Stimulated activated effector memory CD8-positive, alpha-beta T cell treated with anti-CD3 and anti-CD28 coated beads, Interleukin-12 subunit alpha, Interleukin-12 subunit beta, amount 100 ng/mL, for 72 hours (primary cell): ENCODE measurements at regions not wholly inside any gene's neighbourhood (a gene's known extent, or its start where the extent isn't known, plus 50 kb on each side); places are given as distances from the start of the nearest gene placed in this dataset.

Experiments used
- ATAC-seq: fragments of 150-1000 bp; cut with Tn5 transposase; 2 replicates; pipeline ENCODE4 v1.10.0; 2021
- DNase-seq, 2 donors: peaks; one replicate each; pipeline ENCODE4 v3.0.0; 2021 to 2022; ENCODE audit warnings: low spot score in 2 of 2
- H3K27ac Mint-ChIP-seq: one replicate; pipeline ENCODE4 v1.8.0; 2022; ENCODE audit warnings: mild to moderate bottlenecking, mixed read lengths
- H3K36me3 Mint-ChIP-seq: one replicate; pipeline ENCODE4 v1.8.0; 2022; ENCODE audit warnings: mild to moderate bottlenecking, mixed read lengths
- H3K4me1 Mint-ChIP-seq: one replicate; pipeline ENCODE4 v1.8.0; 2022; ENCODE audit warnings: mixed read lengths
- H3K4me3 Mint-ChIP-seq: one replicate; pipeline ENCODE4 v1.8.0; 2022; ENCODE audit warnings: mild to moderate bottlenecking, mixed read lengths
- H3K9me3 Mint-ChIP-seq: one replicate; pipeline ENCODE4 v1.8.0; 2022; ENCODE audit warnings: mixed read lengths

DNA sequence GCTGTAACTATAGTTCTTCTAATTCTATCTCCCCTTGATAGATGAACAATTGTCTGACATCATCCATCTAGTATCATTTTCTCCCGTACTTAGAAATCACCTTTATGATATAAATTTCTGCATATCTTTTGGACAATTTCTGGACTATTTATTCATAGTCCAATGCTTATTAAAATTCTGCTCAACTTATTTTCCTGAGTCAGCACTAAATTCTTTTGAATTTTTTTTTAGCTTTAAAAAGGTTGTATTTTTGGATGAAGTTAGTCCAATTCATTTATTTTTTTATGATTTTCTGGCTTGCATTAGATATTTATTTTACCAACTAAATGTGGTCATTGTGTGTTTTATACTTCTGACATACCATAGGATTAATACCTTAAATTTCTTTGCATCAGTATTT is 538.5 kb upstream of the DCC start:
- DNase-seq (no peak), ATAC-seq (no peak)
- H3K36me3 Mint-ChIP-seq = no peaks in the 10 kb centered on the region
- peaks cover 2% of the 10 kb centered on the region for H3K9me3 Mint-ChIP-seq
- H3K4me1 Mint-ChIP-seq = no peaks in the 10 kb centered on the region
- H3K27ac Mint-ChIP-seq = no peak overlapping the region
- H3K4me3 Mint-ChIP-seq = no peak overlapping the region

DNA sequence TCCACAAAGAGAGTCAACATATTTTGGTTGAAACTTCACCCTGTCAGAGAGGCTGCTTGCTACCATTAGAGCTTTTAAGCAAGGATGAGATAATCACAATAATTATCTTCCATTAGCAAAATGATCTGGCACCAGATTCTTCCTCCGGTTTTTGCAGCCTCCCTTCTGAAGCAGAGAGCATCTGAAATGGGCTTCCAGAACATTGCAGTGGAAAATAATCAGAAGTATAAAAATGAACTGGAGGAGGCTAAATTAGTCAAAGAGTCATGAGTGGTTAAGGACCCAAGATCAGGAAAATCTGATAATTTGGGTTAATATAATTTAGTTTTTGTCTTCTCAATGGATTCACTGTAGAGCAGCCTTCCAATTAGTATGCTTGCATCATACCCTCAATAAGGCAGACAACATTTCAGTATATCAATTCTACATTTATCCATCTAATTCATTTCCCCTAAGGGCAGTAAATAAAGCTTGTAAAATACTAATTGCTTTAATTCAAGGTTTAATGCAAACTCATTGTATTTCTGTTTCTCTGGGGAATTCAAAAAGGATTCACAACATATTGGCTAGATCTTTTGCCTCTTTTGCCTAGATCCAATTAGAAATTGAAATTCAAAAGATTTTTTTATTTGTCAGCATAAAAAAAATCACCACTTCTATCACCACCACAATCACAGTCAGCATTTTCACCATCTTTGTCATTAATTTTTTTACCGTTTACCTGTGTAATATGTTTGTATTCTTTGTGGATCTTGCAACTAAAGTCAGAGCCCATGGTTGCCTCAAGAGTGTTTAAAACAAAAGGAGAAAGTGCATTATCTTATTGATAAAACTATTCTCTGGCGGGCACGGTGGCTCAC is 537.2 kb upstream of the DCC start:
- H3K27ac Mint-ChIP-seq = no peak overlapping the region
- peaks cover 2% of the 10 kb centered on the region for H3K9me3 Mint-ChIP-seq
- no peaks in the 10 kb centered on the region for H3K36me3 Mint-ChIP-seq
- H3K4me3 Mint-ChIP-seq = no peak overlapping the region
- DNase-seq (no peak), ATAC-seq (no peak)
- H3K4me1 Mint-ChIP-seq = no peaks in the 10 kb centered on the region

DNA sequence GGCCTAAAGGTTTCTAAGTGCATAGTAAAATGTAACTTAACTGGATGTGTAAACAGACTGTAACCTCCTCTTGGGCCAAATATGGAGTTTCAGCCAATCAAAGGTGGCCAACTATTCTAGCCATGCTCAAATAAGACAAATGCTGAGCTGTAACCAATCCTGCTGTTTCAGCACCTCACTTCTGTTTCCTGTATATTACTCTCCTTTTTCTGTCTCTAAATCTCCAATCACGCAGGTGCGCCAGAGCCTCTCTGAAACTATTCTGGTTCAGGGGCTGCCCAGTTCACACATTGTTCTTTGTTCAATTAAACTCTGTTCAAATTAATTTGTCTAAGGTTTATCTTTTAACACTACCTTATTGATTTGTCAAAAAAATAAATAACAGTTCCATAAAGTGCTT is 532.7 kb upstream of the DCC start:
- Mint-ChIP-seq H3K4me3 (no peak overlapping the region), H3K4me1 (no peaks in the 10 kb centered on the region), H3K9me3 (peaks cover 13% of the 10 kb centered on the region), H3K36me3 (no peaks in the 10 kb centered on the region), H3K27ac (no peak overlapping the region)
- ATAC-seq = no peak
- DNase-seq = no peak

DNA sequence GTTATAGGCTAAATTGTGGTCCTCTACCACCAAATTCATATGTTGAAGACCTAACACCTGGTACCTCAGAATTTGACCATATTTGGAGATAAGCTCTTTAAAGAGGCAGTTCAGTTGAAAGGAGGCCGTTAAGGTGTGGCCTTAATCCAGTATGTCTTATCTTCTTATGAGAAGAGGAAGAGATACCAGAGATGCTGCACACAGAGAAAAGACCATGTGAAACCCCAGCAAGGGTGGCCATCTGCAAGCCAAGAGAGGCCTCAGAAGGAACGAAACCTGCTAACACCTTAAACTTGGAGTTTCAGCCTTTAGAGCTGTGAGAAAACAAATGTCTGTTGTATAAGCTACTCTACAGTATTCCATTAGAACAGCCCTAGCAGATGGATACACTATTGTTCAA is 528.1 kb upstream of the DCC start:
- H3K9me3 Mint-ChIP-seq = peaks cover 13% of the 10 kb centered on the region
- DNase-seq (no peak), ATAC-seq (no peak)
- H3K4me3 Mint-ChIP-seq = no peak overlapping the region
- no peaks in the 10 kb centered on the region for H3K4me1 Mint-ChIP-seq
- H3K27ac Mint-ChIP-seq = no peak overlapping the region
- no peaks in the 10 kb centered on the region for H3K36me3 Mint-ChIP-seq

DNA sequence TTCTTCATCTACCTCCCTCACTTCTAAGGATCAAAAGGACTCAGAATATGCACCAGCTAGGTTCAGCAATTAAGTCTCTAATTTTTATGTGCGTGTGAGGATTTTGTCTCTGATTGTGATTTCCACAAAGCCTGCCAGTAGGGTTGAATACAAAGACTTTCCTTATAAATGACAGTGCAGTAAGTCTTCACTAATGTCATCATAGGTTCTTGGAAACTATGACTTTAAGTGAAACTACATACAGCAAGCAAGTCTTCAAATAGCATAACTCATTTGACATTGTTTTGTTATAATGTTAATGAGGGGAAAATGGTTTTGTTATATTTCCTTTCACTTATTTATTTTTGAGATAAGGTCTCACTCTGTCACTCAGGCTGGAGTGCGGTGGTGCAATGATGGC is 526.3 kb upstream of the DCC start:
- DNase-seq (no peak), ATAC-seq (no peak)
- Mint-ChIP-seq H3K27ac (no peak overlapping the region), H3K4me3 (no peak overlapping the region), H3K4me1 (no peaks in the 10 kb centered on the region), H3K36me3 (no peaks in the 10 kb centered on the region), H3K9me3 (peaks cover 10% of the 10 kb centered on the region)

DNA sequence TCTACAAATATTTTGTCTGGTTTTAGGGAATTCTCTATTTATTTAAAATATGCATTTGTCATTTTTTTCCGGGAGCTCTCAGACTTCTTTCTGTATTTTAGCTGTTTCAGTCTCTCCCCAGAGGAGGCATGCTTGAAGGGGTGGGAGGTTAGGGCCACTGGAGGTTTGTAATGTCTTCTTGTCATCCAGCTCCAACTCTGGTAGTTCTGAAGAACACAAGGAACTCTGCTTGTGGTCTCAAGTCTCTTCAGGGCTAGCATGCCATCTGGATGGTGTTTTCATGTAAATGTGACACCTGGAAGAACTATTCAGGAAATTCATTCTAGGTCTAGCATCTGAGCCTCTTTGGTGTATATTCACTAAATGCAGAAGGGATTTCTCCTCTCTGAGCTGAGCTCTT is 518.4 kb upstream of the DCC start:
- Mint-ChIP-seq H3K4me1 (no peaks in the 10 kb centered on the region), H3K27ac (no peak overlapping the region), H3K9me3 (peaks cover 11% of the 10 kb centered on the region), H3K36me3 (no peaks in the 10 kb centered on the region), H3K4me3 (no peak overlapping the region)
- DNase-seq (no peak), ATAC-seq (no peak)

DNA sequence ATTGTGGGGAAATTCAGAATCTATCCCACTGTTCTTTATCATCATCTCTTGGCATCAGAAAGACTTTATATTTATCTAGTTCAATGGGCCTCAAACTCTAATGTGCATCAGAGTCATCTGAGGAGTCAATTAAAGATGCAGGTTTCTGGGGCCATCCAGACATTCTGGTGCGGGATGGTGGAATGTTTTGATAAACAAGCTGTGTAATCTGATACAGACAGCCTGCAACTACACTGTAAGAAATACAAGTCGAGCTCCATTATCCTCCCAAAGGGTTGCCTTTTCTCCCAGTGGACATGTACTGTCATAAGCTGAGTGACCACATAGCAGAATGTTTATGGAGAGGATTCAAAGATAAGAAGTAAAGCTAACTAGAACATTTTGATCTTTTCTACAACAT is 515.3 kb upstream of the DCC start:
- no peaks in the 10 kb centered on the region for H3K4me1 Mint-ChIP-seq
- no peak for ATAC-seq
- no peak overlapping the region for H3K27ac Mint-ChIP-seq
- H3K36me3 Mint-ChIP-seq = no peaks in the 10 kb centered on the region
- H3K9me3 Mint-ChIP-seq = peaks cover 12% of the 10 kb centered on the region
- no peak for DNase-seq
- H3K4me3 Mint-ChIP-seq = no peak overlapping the region

DNA sequence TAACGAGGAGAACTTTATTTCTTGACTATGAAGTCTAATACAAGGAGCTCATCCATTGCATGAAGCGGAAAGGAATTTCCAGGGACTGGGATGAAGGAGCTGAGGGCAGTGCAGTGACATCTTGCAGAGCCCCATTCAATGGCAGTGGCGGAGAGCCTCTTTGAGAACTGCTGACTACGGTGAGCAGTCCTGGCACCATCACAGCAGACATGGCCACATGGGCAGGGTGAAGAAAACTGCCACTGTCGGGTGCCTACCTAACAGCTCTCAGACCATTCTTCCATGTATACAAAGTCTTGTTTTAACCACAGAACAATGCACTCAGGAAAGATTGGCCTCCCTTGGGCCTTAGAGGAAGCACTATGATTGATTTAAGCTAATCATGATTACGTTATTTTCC is 506.1 kb upstream of the DCC start:
- H3K36me3 Mint-ChIP-seq = no peaks in the 10 kb centered on the region

DNA sequence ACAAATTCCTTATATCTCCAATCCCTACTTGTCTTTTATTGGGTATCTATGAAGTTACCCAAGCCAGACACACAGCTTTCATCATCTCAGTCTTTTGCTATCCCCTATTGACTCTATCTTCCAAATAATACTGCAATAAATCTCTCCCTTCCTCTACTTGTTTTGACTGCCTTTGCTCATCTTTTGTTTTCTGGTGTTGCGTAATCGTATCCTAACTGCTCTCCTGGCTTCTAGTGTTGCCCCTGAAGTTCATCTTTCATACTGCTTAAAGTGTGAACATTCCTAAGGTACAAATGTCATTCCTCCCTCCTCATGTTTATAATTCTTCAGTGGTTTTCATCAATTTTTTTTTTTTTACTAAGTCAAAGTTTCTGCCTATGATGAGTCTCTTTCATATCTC is 491.3 kb upstream of the DCC start:
- Mint-ChIP-seq H3K27ac (no peak overlapping the region), H3K36me3 (no peaks in the 10 kb centered on the region), H3K4me1 (no peaks in the 10 kb centered on the region), H3K9me3 (peaks cover 16% of the 10 kb centered on the region), H3K4me3 (no peak overlapping the region)
- ATAC-seq (no peak), DNase-seq (no peak)

More for the DNA sequence above, 506.1 kb upstream of the DCC start:
- H3K4me1 Mint-ChIP-seq = no peaks in the 10 kb centered on the region
- DNase-seq = no peak
- no peak overlapping the region for H3K4me3 Mint-ChIP-seq
- H3K27ac Mint-ChIP-seq = no peak overlapping the region
- peaks cover 3% of the 10 kb centered on the region for H3K9me3 Mint-ChIP-seq
- ATAC-seq = peak; percentile 11

DNA sequence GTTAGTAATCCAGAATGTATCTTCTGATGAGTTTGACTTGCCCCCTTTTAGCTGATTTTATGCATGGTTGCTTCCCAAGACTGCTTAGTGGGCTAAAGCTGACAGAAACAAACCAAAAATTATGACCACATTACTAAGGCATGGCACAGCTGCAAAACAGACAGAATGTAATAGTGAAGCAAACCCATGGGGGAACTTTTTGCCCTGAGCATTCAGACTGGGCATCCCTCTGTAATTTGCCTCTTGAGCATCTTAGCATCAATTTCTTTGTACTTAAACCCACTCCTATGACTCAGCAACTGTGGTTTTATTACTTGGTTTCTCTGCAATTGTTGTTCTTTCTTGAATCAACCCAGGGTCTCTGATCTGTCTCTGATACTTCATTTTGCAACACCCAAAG is 487.3 kb upstream of the DCC start:
- Mint-ChIP-seq H3K27ac (no peak overlapping the region), H3K4me3 (no peak overlapping the region), H3K36me3 (no peaks in the 10 kb centered on the region), H3K4me1 (no peaks in the 10 kb centered on the region), H3K9me3 (peaks cover 11% of the 10 kb centered on the region)
- DNase-seq = no peak
- ATAC-seq = no peak

DNA sequence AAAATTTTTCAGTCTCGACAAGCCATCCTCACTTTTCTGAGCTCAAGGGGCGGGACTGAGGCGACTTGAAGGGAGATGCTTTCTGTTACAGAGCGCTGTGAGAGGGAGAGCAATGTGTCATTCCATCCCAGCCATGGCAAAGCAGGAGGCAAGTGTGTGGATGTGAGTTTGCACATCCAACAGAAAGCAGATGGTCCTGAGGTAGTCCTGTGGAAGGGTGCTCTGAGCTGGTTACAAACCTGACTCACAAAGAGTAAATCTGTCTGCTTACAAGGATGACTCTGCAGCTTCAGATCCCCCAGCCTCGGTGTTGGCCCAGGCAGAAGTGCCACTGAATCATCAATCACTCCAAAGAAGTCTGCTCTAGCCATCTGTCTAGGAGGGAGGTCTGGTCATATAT is 482.0 kb upstream of the DCC start:
- no peaks in the 10 kb centered on the region for H3K4me1 Mint-ChIP-seq
- H3K27ac Mint-ChIP-seq = no peak overlapping the region
- no peak overlapping the region for H3K4me3 Mint-ChIP-seq
- no peak for DNase-seq
- peaks cover 2% of the 10 kb centered on the region for H3K9me3 Mint-ChIP-seq
- no peak for ATAC-seq
- no peaks in the 10 kb centered on the region for H3K36me3 Mint-ChIP-seq

DNA sequence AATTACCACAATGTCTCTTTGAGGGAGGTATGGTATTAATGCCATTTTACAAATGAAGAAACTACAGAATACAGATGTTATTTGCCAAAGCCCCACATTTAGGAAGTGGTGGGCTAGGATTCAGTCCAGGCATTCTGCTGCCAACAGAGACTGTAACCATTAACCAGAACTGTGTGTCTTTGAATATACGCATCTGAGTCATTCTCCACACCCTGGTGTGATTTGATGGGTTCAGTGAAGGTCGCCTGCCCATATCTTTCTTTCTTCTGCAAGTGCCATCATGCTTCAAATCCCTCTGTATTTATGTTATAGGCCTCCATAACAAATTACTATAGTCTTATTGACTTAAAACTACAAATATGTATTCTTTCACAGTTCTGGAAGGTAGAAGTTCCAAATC is 479.0 kb upstream of the DCC start:
- H3K4me1 Mint-ChIP-seq = no peaks in the 10 kb centered on the region
- DNase-seq = no peak
- no peaks in the 10 kb centered on the region for H3K36me3 Mint-ChIP-seq
- H3K4me3 Mint-ChIP-seq = no peak overlapping the region
- ATAC-seq = no peak
- H3K27ac Mint-ChIP-seq = no peak overlapping the region
- H3K9me3 Mint-ChIP-seq = peaks cover 6% of the 10 kb centered on the region

DNA sequence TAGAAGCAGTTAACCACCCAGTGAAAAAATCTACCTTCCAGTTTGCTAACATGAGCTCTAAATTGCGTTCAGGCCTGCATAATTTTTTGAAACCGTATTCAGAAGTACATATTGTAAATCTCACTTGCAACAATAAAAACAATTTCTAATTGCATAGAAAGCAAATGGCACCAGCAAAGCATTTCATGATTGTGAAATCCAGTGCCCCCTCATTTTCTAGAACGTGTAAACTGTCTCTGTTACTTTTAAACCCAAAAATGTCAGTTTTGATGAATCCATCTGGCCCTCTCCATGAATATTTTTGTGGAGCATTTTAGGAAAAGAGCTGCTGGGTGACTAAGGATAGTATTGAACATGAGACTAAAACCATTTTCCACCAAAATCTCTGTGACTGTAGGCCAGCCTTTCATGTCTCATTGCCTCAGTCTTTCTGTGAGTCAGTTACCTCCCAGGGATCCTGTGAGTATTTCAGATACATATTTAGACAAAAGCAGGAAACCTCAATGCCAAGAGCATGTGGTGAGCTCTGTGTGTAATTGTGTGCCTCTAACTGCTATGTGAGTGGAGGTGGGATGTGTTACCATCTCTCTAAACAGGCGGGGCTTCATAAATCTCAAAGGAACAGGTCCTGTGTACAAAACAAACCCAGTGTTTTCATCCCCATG is 477.8 kb upstream of the DCC start:
- no peak overlapping the region for H3K4me3 Mint-ChIP-seq
- H3K9me3 Mint-ChIP-seq = peaks cover 6% of the 10 kb centered on the region
- H3K4me1 Mint-ChIP-seq = no peaks in the 10 kb centered on the region
- ATAC-seq (no peak), DNase-seq (no peak)
- no peak overlapping the region for H3K27ac Mint-ChIP-seq
- H3K36me3 Mint-ChIP-seq = no peaks in the 10 kb centered on the region

DNA sequence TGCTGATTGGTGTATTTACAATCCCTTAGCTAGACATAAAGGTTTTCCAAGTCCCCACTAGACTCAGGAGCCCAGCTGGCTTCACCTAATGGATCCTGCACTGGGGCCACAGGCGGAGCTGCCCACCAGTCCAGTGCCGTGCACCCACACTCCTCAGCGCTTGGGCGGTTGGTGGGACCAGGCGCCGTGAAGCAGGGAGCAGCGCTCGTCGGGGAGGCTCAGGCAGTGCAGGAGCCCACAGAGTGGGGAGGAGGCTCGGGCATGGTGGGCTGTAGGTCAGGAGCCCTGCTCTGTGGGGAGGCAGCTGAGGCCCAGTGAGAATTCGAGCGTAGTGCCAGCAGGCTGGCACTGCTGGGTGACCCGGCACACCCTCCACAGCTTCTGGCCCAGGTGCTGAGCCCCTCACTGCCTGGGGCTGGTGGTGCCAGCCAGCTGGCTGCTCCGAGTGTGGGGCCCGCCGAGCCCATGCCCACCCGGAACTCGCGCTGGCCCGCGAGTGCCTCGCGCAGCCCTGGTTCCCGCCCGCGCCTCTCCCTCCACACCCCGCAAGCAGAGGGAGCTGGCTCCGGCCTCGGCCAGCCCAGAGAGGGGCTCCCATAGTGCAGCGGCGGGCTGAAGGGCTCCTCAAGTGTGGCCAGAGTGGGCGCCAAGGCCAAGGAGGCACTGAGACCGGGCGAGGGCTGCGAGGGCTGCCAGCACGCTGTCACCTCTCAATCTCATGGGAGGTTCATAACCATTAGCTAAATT is 475.6 kb upstream of the DCC start:
- ATAC-seq (no peak), DNase-seq (no peak)
- Mint-ChIP-seq H3K36me3 (no peaks in the 10 kb centered on the region), H3K4me3 (no peak overlapping the region), H3K4me1 (no peaks in the 10 kb centered on the region), H3K9me3 (peaks cover 9% of the 10 kb centered on the region), H3K27ac (no peak overlapping the region)

DNA sequence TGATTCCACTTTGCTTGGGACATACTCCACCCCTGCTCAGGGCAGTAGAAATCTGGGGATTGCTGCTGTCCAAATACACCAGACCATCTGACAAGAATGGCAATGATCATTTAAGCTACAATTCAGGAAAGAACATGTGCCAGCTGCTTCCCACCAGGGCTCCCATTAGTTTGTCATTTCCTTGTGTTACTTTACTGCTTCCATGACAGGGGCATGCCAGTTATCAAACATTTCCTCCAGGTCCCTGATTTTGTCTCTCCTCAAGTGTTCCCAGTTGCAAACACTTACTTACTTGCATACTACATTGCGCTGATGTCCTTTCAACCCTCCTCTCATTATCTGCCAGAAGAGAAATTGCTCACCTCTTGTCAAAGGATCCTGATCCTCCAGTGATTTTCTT is 474.5 kb upstream of the DCC start:
- DNase-seq (no peak), ATAC-seq (no peak)
- no peak overlapping the region for H3K27ac Mint-ChIP-seq

DNA sequence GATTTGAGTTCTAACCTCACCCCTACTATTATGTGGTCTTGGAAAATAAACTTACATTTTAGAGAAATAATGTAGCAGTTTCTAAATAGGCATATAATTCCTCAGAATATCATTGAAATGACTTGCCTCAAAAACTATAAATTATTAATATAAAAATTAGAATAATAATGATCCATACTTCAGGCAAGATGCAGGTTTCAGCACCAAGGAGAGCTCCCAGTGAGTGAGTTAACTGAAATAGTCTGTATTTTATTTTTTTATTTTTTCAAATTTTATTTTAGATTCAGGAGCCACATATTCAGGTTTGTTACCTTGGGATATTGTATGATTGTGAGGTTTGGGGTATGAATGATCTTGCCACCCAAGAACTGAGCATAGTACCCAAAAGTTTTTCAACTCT is 472.2 kb upstream of the DCC start:
- ATAC-seq (no peak), DNase-seq (no peak)
- Mint-ChIP-seq H3K4me3 (no peak overlapping the region), H3K4me1 (no peaks in the 10 kb centered on the region), H3K27ac (no peak overlapping the region), H3K36me3 (no peaks in the 10 kb centered on the region), H3K9me3 (peaks cover 17% of the 10 kb centered on the region)

More for the DNA sequence above, 474.5 kb upstream of the DCC start:
- Mint-ChIP-seq H3K9me3 (peaks cover 13% of the 10 kb centered on the region), H3K4me3 (no peak overlapping the region), H3K36me3 (no peaks in the 10 kb centered on the region), H3K4me1 (no peaks in the 10 kb centered on the region)
